Endothelial cell of umbilical vein (primary cell): ENCODE measurements at regions not wholly inside any gene's neighbourhood (a gene's known extent, or its start where the extent isn't known, plus 50 kb on each side); places are given as distances from the start of the nearest gene placed in this dataset.

Experiments
- BruUV-seq: library from RNA; stranded (reverse); fragments of 400-500 nt; replicated peaks from 2 replicates; lab custom pipeline; 2021; lab: Mats Ljungman, UMichigan
- CTCF ChIA-PET: fragments of 300-600, 350-600 bp; sonication (Branson Sonifier 250); formaldehyde crosslinking; loops from one replicate; lab custom pipeline; 2021; ENCODE audit warnings: antibody characterized with exemption, inconsistent platforms; lab: Charles Lee
- POLR2A ChIA-PET: fragments of 300-600, 350-600 bp; sonication (Branson Sonifier 250); formaldehyde crosslinking; loops from one replicate; lab custom pipeline; 2021; ENCODE audit warnings: antibody characterized with exemption, inconsistent platforms; lab: Charles Lee
- DNase-seq: peaks from one replicate; pipeline ENCODE4 v3.0.0-alpha.2; 2011; ENCODE audit warnings: low read depth, low spot score
- FAIRE-seq: peaks from 2 replicates; lab custom pipeline; 2011; peaks lifted over from hg19 to GRCh38; lab: Jason Lieb, UNC
- H2AFZ ChIP-seq: 2 replicates; pipeline ENCODE4 v1.6.0; 2012; ENCODE audit warnings: low read depth, low read length, control low read depth, inconsistent platforms
- H3K27ac ChIP-seq: 2 replicates; pipeline ENCODE4 v1.5.1; 2011; ENCODE audit warnings: low read depth, mild to moderate bottlenecking, control low read depth, low read length, moderate library complexity; ENCODE audit not compliant: insufficient read depth
- H3K27me3 ChIP-seq, 2 experiments: 2 replicates each; pipeline versions ENCODE4 v1.6.0 to v1.6.1; 2011; ENCODE audit warnings: low read length in 2 of 2, mixed read lengths in 1 of 2; ENCODE audit not compliant: control insufficient read depth in 2 of 2, insufficient read depth in 2 of 2
- H3K36me3 ChIP-seq, 2 experiments: 2 replicates in 1 of 2; 3 replicates in 1 of 2; pipeline ENCODE4 v1.5.1; 2011; ENCODE audit warnings: low read length in 2 of 2, mild to moderate bottlenecking in 1 of 2, moderate library complexity in 1 of 2; ENCODE audit not compliant: control insufficient read depth in 2 of 2, insufficient read depth in 2 of 2; ENCODE audit errors: extremely low read depth in 1 of 2
- H3K4me1 ChIP-seq: 3 replicates; pipeline ENCODE4 v1.5.1; 2011; ENCODE audit warnings: mild to moderate bottlenecking, low read length; ENCODE audit not compliant: control insufficient read depth, insufficient read depth; ENCODE audit errors: extremely low read depth
- H3K4me2 ChIP-seq: 2 replicates; pipeline ENCODE4 v1.6.1; 2011; ENCODE audit warnings: low read length, control low read depth, mixed read lengths; ENCODE audit not compliant: insufficient read depth
- H3K4me3 ChIP-seq, 3 experiments: fragments of 200-600 bp in 1 of 3; sonication (generic), shearing (Covaris generic) in 1 of 3; replicated peaks in 1 of 3; 2 replicates each; pipeline ENCODE4 v1.5.1; 2011 to 2016; ENCODE audit warnings: control low read depth in 3 of 3, low read length in 3 of 3, mild to moderate bottlenecking in 2 of 3, inconsistent platforms in 1 of 3, low read depth in 1 of 3, moderate library complexity in 1 of 3; ENCODE audit not compliant: insufficient read depth in 1 of 3
- H3K79me2 ChIP-seq: 2 replicates; pipeline ENCODE4 v1.6.0; 2012; ENCODE audit warnings: low read length, inconsistent platforms; ENCODE audit not compliant: control insufficient read depth, insufficient read depth
- H3K9ac ChIP-seq: replicated peaks from 2 replicates; pipeline ENCODE3; 2011; ENCODE audit warnings: low read length, control low read depth; ENCODE audit not compliant: insufficient read depth; ENCODE audit errors: extremely low read depth
- H3K9me1 ChIP-seq: replicated peaks from 3 replicates; pipeline ENCODE4 v1.6.0; 2011; ENCODE audit warnings: mild to moderate bottlenecking, low read length; ENCODE audit not compliant: control insufficient read depth, insufficient read depth; ENCODE audit errors: extremely low read depth
- H3K9me3 ChIP-seq: replicated peaks from 2 replicates; pipeline ENCODE4 v1.5.1; 2012; ENCODE audit warnings: low read length, inconsistent platforms; ENCODE audit not compliant: control insufficient read depth, insufficient read depth
- H4K20me1 ChIP-seq: replicated peaks from 2 replicates; pipeline ENCODE3; 2011; ENCODE audit warnings: mild to moderate bottlenecking, low read length; ENCODE audit not compliant: control insufficient read depth, insufficient read depth; ENCODE audit errors: extremely low read depth
- CTCF ChIP-seq, 2 donors: IDR thresholded peaks; 1 replicate in 1 of 2; 2 replicates in 1 of 2; pipeline ENCODE4 v1.5.1; 2011; ENCODE audit warnings: low read length in 2 of 2, mild to moderate bottlenecking in 2 of 2, moderate library complexity in 2 of 2, control low read depth in 1 of 2, inconsistent platforms in 1 of 2, low read depth in 1 of 2; ENCODE audit not compliant: insufficient read depth in 1 of 2; ENCODE audit errors: extremely low read depth in 1 of 2
- EZH2 ChIP-seq: IDR thresholded peaks from 2 replicates; pipeline ENCODE4 v1.6.1; 2012; ENCODE audit warnings: borderline replicate concordance, low read depth, mild to moderate bottlenecking, moderate library complexity, low read length, inconsistent platforms; ENCODE audit not compliant: severe bottlenecking
- FOS ChIP-seq: IDR thresholded peaks from 2 replicates; pipeline ENCODE4 v1.6.1; 2011; ENCODE audit warnings: mild to moderate bottlenecking, low read length, moderate library complexity, borderline replicate concordance; ENCODE audit not compliant: insufficient read depth
- GATA2 ChIP-seq: IDR thresholded peaks from 2 replicates; pipeline ENCODE4 v1.7.0; 2011; ENCODE audit warnings: low read depth, mild to moderate bottlenecking, moderate library complexity, mixed read lengths, low read length; ENCODE audit not compliant: insufficient read length, insufficient read depth
- JUN ChIP-seq: IDR thresholded peaks from 2 replicates; pipeline ENCODE4 v1.6.1; 2011; ENCODE audit warnings: borderline replicate concordance, low read depth; ENCODE audit not compliant: insufficient read length, insufficient read depth
- MAX ChIP-seq: IDR thresholded peaks from 2 replicates; pipeline ENCODE4 v1.6.1; 2011; ENCODE audit not compliant: insufficient read depth, insufficient read length
- MYC ChIP-seq: IDR thresholded peaks from one replicate; pipeline ENCODE4 v1.6.1; 2011; ENCODE audit warnings: mild to moderate bottlenecking, low read depth, low read length
- POLR2A ChIP-seq: IDR thresholded peaks from 2 replicates; pipeline ENCODE4 v1.6.1; 2012; ENCODE audit warnings: low read depth, mild to moderate bottlenecking, control low read depth, low read length
- POLR2AphosphoS5 ChIP-seq: IDR thresholded peaks from 2 replicates; pipeline ENCODE4 v1.6.1; 2012; ENCODE audit warnings: low read depth, mild to moderate bottlenecking, control low read depth, low read length, moderate library complexity; ENCODE audit not compliant: insufficient read depth
- dilution Hi-C: fragments of 300-500 bp; cut with MboI; formaldehyde crosslinking; loops from one replicate; pipeline ENCODE4 v1.15.0; 2019; ENCODE audit warnings: low sequenced_read_pairs; ENCODE audit not compliant: extremely low pct_ligation_motif_present
- intact Hi-C: fragments of 100-400 bp; cut with micrococcal nuclease; formaldehyde crosslinking; loops from one replicate; pipeline ENCODE4 v1.10.0; 2022

- intact Hi-C loops, result no loop called here
- Histone ChIP-seq H3K9me1 (no peaks in the 10 kb centered on the region), H3K27me3 (no peaks in the 10 kb centered on the region), H3K4me1 (no peaks in the 10 kb centered on the region), H4K20me1 (no peaks in the 10 kb centered on the region), H3K36me3 (no peaks in the 10 kb centered on the region), H3K4me2 (no peak overlapping the region), H3K4me3 (no peak overlapping the region), H2AFZ (no peak overlapping the region), H3K27ac (no peak overlapping the region), H3K79me2 (no peaks in the 10 kb centered on the region), H3K9me3 (no peaks in the 10 kb centered on the region), H3K9ac (no peak overlapping the region)
- ChIA-PET CTCF (interaction anchor here (0.6 kb wide), 1 partner anchor 21 kb away, joined by 3 read pairs; no protein-coding TSS in a partner anchor), POLR2A (no interaction called here)
- no peak for TF ChIP-seq FOS
- TF ChIP-seq MYC, result no peak
- no peak for TF ChIP-seq POLR2A
- TF ChIP-seq CTCF (IDR thresholded peaks at IDR 0.05; ENCODE audit: extremely low read depth in 1 of 2, insufficient read depth in 1 of 2, low read depth in 1 of 2, low read length in 2 of 2), result no peak
- TF ChIP-seq JUN, result no peak
- TF ChIP-seq MAX, result no peak
- no peak for TF ChIP-seq GATA2
- TF ChIP-seq EZH2, result no peak
- no peak for TF ChIP-seq POLR2AphosphoS5
- FAIRE-seq, result no peak
- no TSS peak for BruUV-seq
- dilution Hi-C loops, result no loop called here
- DNase-seq, result no peak
Observed at GRCh38 chr5:143550986-143551630, 147.6 kb upstream of the NR3C1 start.
